Common myeloid progenitor, CD34-positive (primary cell): ENCODE measurements at regions not wholly inside any gene's neighbourhood (a gene's known extent, or its start where the extent isn't known, plus 50 kb on each side); places are given as distances from the start of the nearest gene placed in this dataset.
A peak's percentile ranks its signal among the peaks of the same experiment; 100 is the strongest.

ENCODE experiments used
- CTCF ChIA-PET: fragments of 350-600 bp; sonication (Branson Sonifier 250); formaldehyde crosslinking; loops from one replicate; lab custom pipeline; 2021; ENCODE audit warnings: antibody characterized with exemption; lab: Charles Lee
- POLR2A ChIA-PET: fragments of 350-600 bp; sonication (Branson Sonifier 250); formaldehyde crosslinking; loops from one replicate; lab custom pipeline; 2021; ENCODE audit warnings: antibody characterized with exemption; lab: Charles Lee
- DNase-seq, 3 donors: peaks; one replicate each; pipeline versions ENCODE4 v3.0.0 to v3.0.0-alpha.2; 2013
- H3K27ac ChIP-seq, 2 experiments: 1 replicate in 1 of 2; 2 replicates in 1 of 2; pipeline ENCODE4 v1.7.0; 2013; ENCODE audit warnings: inconsistent platforms in 2 of 2, low read length in 2 of 2, mild to moderate bottlenecking in 2 of 2, low read depth in 1 of 2, moderate library complexity in 1 of 2; ENCODE audit not compliant: severe bottlenecking in 2 of 2, insufficient read depth in 1 of 2, poor library complexity in 1 of 2
- H3K27me3 ChIP-seq, 5 experiments: replicated peaks in 2 of 5; 1 replicate in 3 of 5; 2 replicates in 2 of 5; pipeline versions ENCODE4 v1.6.1 to v1.7.0; 2013; ENCODE audit warnings: low read length in 4 of 5, mild to moderate bottlenecking in 2 of 5, moderate library complexity in 2 of 5, inconsistent platforms in 1 of 5; ENCODE audit not compliant: insufficient read depth in 5 of 5, control insufficient read depth in 4 of 5
- H3K36me3 ChIP-seq, 4 experiments: 1 replicate in 2 of 4; 2 replicates in 2 of 4; pipeline versions ENCODE4 v1.6.1 to v1.7.0; 2013; ENCODE audit warnings: low read length in 3 of 4, control low read depth in 1 of 4, mild to moderate bottlenecking in 1 of 4; ENCODE audit not compliant: control insufficient read depth in 4 of 4, insufficient read depth in 4 of 4
- H3K4me1 ChIP-seq, 4 experiments: 1 replicate in 3 of 4; 2 replicates in 1 of 4; pipeline versions ENCODE4 v1.6.1 to v1.7.1; 2013; ENCODE audit warnings: low read length in 3 of 4, mild to moderate bottlenecking in 3 of 4, control low read depth in 1 of 4, inconsistent platforms in 1 of 4, moderate library complexity in 1 of 4; ENCODE audit not compliant: control insufficient read depth in 4 of 4, insufficient read depth in 4 of 4; ENCODE audit errors: control extremely low read depth in 1 of 4
- H3K4me3 ChIP-seq, 7 experiments: 1 replicate in 4 of 7; 2 replicates in 3 of 7; pipeline versions ENCODE4 v1.5.1 to v1.7.0; 2013; ENCODE audit warnings: mild to moderate bottlenecking in 7 of 7, low read length in 6 of 7, moderate library complexity in 6 of 7, inconsistent platforms in 2 of 7, low read depth in 2 of 7, control low read depth in 1 of 7; ENCODE audit not compliant: insufficient read depth in 4 of 7, control insufficient read depth in 1 of 7; ENCODE audit errors: extremely low read depth in 1 of 7
- H3K9me3 ChIP-seq, 5 experiments: 1 replicate in 4 of 5; 2 replicates in 1 of 5; pipeline versions ENCODE4 v1.6.1 to v1.7.1; 2013; ENCODE audit warnings: low read length in 4 of 5, mild to moderate bottlenecking in 2 of 5, inconsistent platforms in 1 of 5, low read depth in 1 of 5, moderate library complexity in 1 of 5; ENCODE audit not compliant: control insufficient read depth in 4 of 5, insufficient read depth in 2 of 5; ENCODE audit errors: control extremely low read depth in 1 of 5
- WGBS: methylation state at CpG from one replicate; pipeline ENCODE4 v1.1.5; 2013; ENCODE audit not compliant: insufficient coverage; 5-methylcytosine and 5-hydroxymethylcytosine counted together

GRCh38 chr10:4103603-4104002 lies 318.6 kb upstream of the KLF6 start:
- Histone ChIP-seq H3K36me3 (no peaks in the 10 kb centered on the region), H3K4me3 (no peak overlapping the region), H3K27me3 (no peaks in the 10 kb centered on the region), H3K27ac (no peak overlapping the region), H3K4me1 (no peaks in the 10 kb centered on the region), H3K9me3 (peaks cover 0 to 5% (median 0%) of the 10 kb centered on the region in 5 experiments)
- POLR2A ChIA-PET = no interaction called here
- DNase-seq = no peak
- WGBS = 82% methylated on average over 7 of the region's 7 CpGs
- CTCF ChIA-PET = no interaction called here

- POLR2A ChIA-PET = no interaction called here
- peak in 2 of 3 donors; percentile 9 to 31 for DNase-seq
- Histone ChIP-seq H3K27me3 (no peaks in the 10 kb centered on the region), H3K9me3 (peaks cover 0 to 5% (median 0%) of the 10 kb centered on the region in 5 experiments), H3K36me3 (no peaks in the 10 kb centered on the region), H3K4me3 (no peak overlapping the region), H3K4me1 (no peaks in the 10 kb centered on the region), H3K27ac (no peak overlapping the region)
- WGBS = no CpG with 5 or more reads among the region's 2 CpGs
- CTCF ChIA-PET = no interaction called here
These were observed 317.9 kb upstream of the KLF6 start for GRCh38 chr10:4102802-4103344.

- 96% methylated on average over 6 of the region's 8 CpGs for WGBS
- Histone ChIP-seq H3K9me3 (peaks cover 0 to 5% (median 0%) of the 10 kb centered on the region in 5 experiments), H3K27me3 (no peaks in the 10 kb centered on the region), H3K36me3 (no peaks in the 10 kb centered on the region), H3K4me3 (no peak overlapping the region), H3K4me1 (no peaks in the 10 kb centered on the region), H3K27ac (no peak overlapping the region)
- CTCF ChIA-PET = no interaction called here
- no peak for DNase-seq
- POLR2A ChIA-PET = no interaction called here
These were observed 317.1 kb upstream of the KLF6 start for GRCh38 chr10:4101918-4102654.

- CTCF ChIA-PET = no interaction called here
- POLR2A ChIA-PET = interaction anchor here (0.7 kb wide), 1 partner anchor 316 kb away, joined by 3 read pairs; no protein-coding TSS in a partner anchor
These were observed 315.4 kb upstream of the KLF6 start for GRCh38 chr10:4100380-4100779.

GRCh38 chr10:4099202-4099601 lies 314.2 kb upstream of the KLF6 start:
- Histone ChIP-seq H3K4me3 (no peak overlapping the region), H3K36me3 (no peaks in the 10 kb centered on the region), H3K27me3 (no peaks in the 10 kb centered on the region), H3K9me3 (no peaks in the 10 kb centered on the region), H3K27ac (no peak overlapping the region), H3K4me1 (no peaks in the 10 kb centered on the region)
- ChIA-PET POLR2A (no interaction called here), CTCF (no interaction called here)
- no peak for DNase-seq

More at GRCh38 chr10:4100380-4100779, 315.4 kb upstream of the KLF6 start:
- WGBS = 86% methylated on average over 1 of the region's 4 CpGs
- no peak overlapping the region for H3K4me3 ChIP-seq
- no peak overlapping the region for H3K27ac ChIP-seq
- H3K27me3 ChIP-seq = no peaks in the 10 kb centered on the region
- no peaks in the 10 kb centered on the region for H3K4me1 ChIP-seq
- H3K9me3 ChIP-seq = peaks cover 0 to 4% (median 0%) of the 10 kb centered on the region in 5 experiments
- no peak for DNase-seq
- H3K36me3 ChIP-seq = no peaks in the 10 kb centered on the region

GRCh38 chr10:4095166-4095917 lies 310.3 kb upstream of the KLF6 start:
- Histone ChIP-seq H3K4me1 (no peaks in the 10 kb centered on the region), H3K27ac (no peak overlapping the region), H3K27me3 (no peaks in the 10 kb centered on the region), H3K9me3 (no peaks in the 10 kb centered on the region), H3K4me3 (no peak overlapping the region), H3K36me3 (no peaks in the 10 kb centered on the region)
- ChIA-PET POLR2A (no interaction called here), CTCF (interaction anchor here (0.6 kb wide), 1 partner anchor 164 kb away, joined by 3 read pairs; no protein-coding TSS in a partner anchor)
- DNase-seq = no peak
- 96% methylated on average over 4 of the region's 6 CpGs for WGBS

GRCh38 chr10:4094751-4095150 lies 309.7 kb upstream of the KLF6 start:
- no CpG with 5 or more reads among the region's 2 CpGs for WGBS
- Histone ChIP-seq H3K4me3 (no peak overlapping the region), H3K36me3 (no peaks in the 10 kb centered on the region), H3K27ac (no peak overlapping the region), H3K9me3 (no peaks in the 10 kb centered on the region), H3K27me3 (no peaks in the 10 kb centered on the region), H3K4me1 (no peaks in the 10 kb centered on the region)
- ChIA-PET CTCF (interaction anchor here (0.6 kb wide), 1 partner anchor 164 kb away, joined by 3 read pairs; no protein-coding TSS in a partner anchor), POLR2A (interaction anchor here (0.6 kb wide), 1 partner anchor 11 kb away, joined by 3 read pairs; no protein-coding TSS in a partner anchor)
- DNase-seq = no peak
